K562 (cell line): ENCODE measurements at regions not wholly inside any gene's neighbourhood (a gene's known extent, or its start where the extent isn't known, plus 50 kb on each side); places are given as distances from the start of the nearest gene placed in this dataset.

Experiments
- ATAC-seq: fragments of 200-7000 bp; cut with Tn5 transposase; 3 replicates; pipeline ENCODE4 v1.9.1; 2020; ENCODE audit warnings: moderate library complexity
- BruUV-seq: library from RNA; stranded (reverse); fragments of 400-500 nt; replicated peaks from 2 replicates; lab custom pipeline; 2021; lab: Mats Ljungman, UMichigan
- CTCF ChIA-PET: fragments of 300-600 bp; formaldehyde crosslinking; extraction: SDS; loops from one replicate; lab custom pipeline; 2021; ENCODE audit warnings: low intra/inter-chr PET ratio; lab: Yijun Ruan, JAX
- POLR2A ChIA-PET: fragments of 300-600, 350-650 bp; sonication (Branson Sonifier 250); formaldehyde crosslinking; extraction: SDS; loops from one replicate; lab custom pipeline; 2021; ENCODE audit warnings: antibody characterized with exemption, inconsistent platforms; lab: Yijun Ruan, JAX
- DNase-seq, 4 experiments: peaks; one replicate each; pipeline versions ENCODE4 v3.0.0 to v3.0.0-alpha.2; 2011 to 2018; ENCODE audit warnings: low spot score in 3 of 4, mixed read lengths in 3 of 4; ENCODE audit errors: extremely low read depth in 1 of 4
- FAIRE-seq: peaks from 2 replicates; lab custom pipeline; 2011; peaks lifted over from hg19 to GRCh38; lab: Jason Lieb, UNC
- H2AFZ ChIP-seq: 2 replicates; pipeline ENCODE4 v1.6.0; 2011; ENCODE audit warnings: low read depth, low read length, control low read depth, inconsistent platforms
- H3K27ac ChIP-seq: fragments of 200-600 bp; 3 replicates; pipeline ENCODE4 v1.8.0; 2011; ENCODE audit warnings: low read depth, mild to moderate bottlenecking, control low read depth, inconsistent platforms, low read length, moderate library complexity, mixed read lengths; ENCODE audit errors: extremely low read depth
- H3K27me3 ChIP-seq, 2 experiments: fragments of 300-600 bp in 1 of 2; 2 replicates in 1 of 2; 3 replicates in 1 of 2; pipeline versions ENCODE4 v1.6.0 to v1.8.0; 2011; ENCODE audit warnings: inconsistent platforms in 2 of 2, low read length in 2 of 2, mild to moderate bottlenecking in 1 of 2, mixed read lengths in 1 of 2, moderate library complexity in 1 of 2; ENCODE audit not compliant: control insufficient read depth in 2 of 2, insufficient read depth in 2 of 2
- H3K36me3 ChIP-seq: fragments of 300-600 bp; 3 replicates; pipeline ENCODE4 v1.8.0; 2011; ENCODE audit warnings: mild to moderate bottlenecking, low read length, inconsistent platforms; ENCODE audit not compliant: control insufficient read depth, insufficient read depth
- H3K4me1 ChIP-seq, 2 experiments: fragments of 200-600 bp in 1 of 2; replicated peaks in 1 of 2; 2 replicates in 1 of 2; 3 replicates in 1 of 2; pipeline versions ENCODE4 v1.5.1 to v1.8.0; 2011; ENCODE audit warnings: inconsistent platforms in 2 of 2, low read length in 2 of 2, mild to moderate bottlenecking in 1 of 2, mixed read lengths in 1 of 2, moderate library complexity in 1 of 2; ENCODE audit not compliant: control insufficient read depth in 2 of 2, insufficient read depth in 2 of 2
- H3K4me2 ChIP-seq: 2 replicates; pipeline ENCODE4 v1.6.1; 2011; ENCODE audit warnings: low read length, control low read depth, inconsistent platforms, mixed read lengths; ENCODE audit not compliant: insufficient read depth
- H3K4me3 ChIP-seq: fragments of 200-600 bp; sonication (generic), shearing (Covaris generic); 2 replicates; pipeline ENCODE4 v1.5.1; 2016; ENCODE audit warnings: control low read depth, inconsistent platforms
- H3K79me2 ChIP-seq: fragments of 200-600 bp; 3 replicates; pipeline ENCODE4 v1.8.0; 2011; ENCODE audit warnings: low read length, inconsistent platforms; ENCODE audit not compliant: control insufficient read depth, insufficient read depth
- H3K9ac ChIP-seq, 2 experiments: 2 replicates each; pipeline versions ENCODE4 v1.6.0 to v1.6.1; 2011; ENCODE audit warnings: low read depth in 2 of 2, low read length in 2 of 2, control low read depth in 1 of 2, inconsistent platforms in 1 of 2, mild to moderate bottlenecking in 1 of 2, mixed read lengths in 1 of 2; ENCODE audit not compliant: insufficient read depth in 1 of 2
- H3K9me1 ChIP-seq: one replicate; pipeline ENCODE4 v1.6.0; 2011; ENCODE audit warnings: inconsistent platforms, mild to moderate bottlenecking, low read length, moderate library complexity; ENCODE audit not compliant: control insufficient read depth, insufficient read depth
- H3K9me3 ChIP-seq: replicated peaks from 2 replicates; pipeline ENCODE4 v1.5.1; 2011; ENCODE audit warnings: low read depth, low read length, inconsistent platforms; ENCODE audit not compliant: control insufficient read depth, insufficient read depth
- H4K20me1 ChIP-seq: replicated peaks from 2 replicates; pipeline ENCODE4 v1.6.1; 2011; ENCODE audit warnings: low read length, inconsistent platforms, mixed read lengths; ENCODE audit not compliant: control insufficient read depth, insufficient read depth
- NR4A1 ChIP-seq, 2 experiments: fragments of 250-450 bp in 1 of 2; fragments of 450-650 bp in 1 of 2; sonication (Bioruptor Pico) in 1 of 2; IDR thresholded peaks; 2 replicates each; pipeline versions ENCODE4 v1.4.0 to v1.6.1; 2016 to 2020; ENCODE audit warnings: mild to moderate bottlenecking in 2 of 2, missing compliant biosample characterization in 1 of 2, missing genetic modification characterization in 1 of 2, moderate library complexity in 1 of 2
- RBM22 ChIP-seq: fragments of 200-400 bp; formaldehyde crosslinking; IDR thresholded peaks from 2 replicates; pipeline ENCODE4 v1.6.1; 2018; ENCODE audit warnings: low read length, low read depth; ENCODE audit not compliant: poor library complexity, severe bottlenecking
- WHSC1 ChIP-seq: IDR thresholded peaks from one replicate; pipeline ENCODE4 v1.6.1; 2012; ENCODE audit warnings: low read length, control low read depth, inconsistent platforms
- WGBS: fragments of 100-300 bp; shearing (Covaris generic); methylation state at CpG from one replicate; pipeline ENCODE4 v1.1.6; 2016; ENCODE audit warnings: low coverage, mixed read lengths; ENCODE audit not compliant: insufficient coverage; ENCODE audit errors: missing lambda C conversion rate; 5-methylcytosine and 5-hydroxymethylcytosine counted together
- in situ Hi-C: fragments of 300-500 bp; cut with MboI; formaldehyde crosslinking; loops from 4 replicates; pipeline ENCODE4 v1.15.0; 2018; ENCODE audit warnings: inconsistent platforms, mixed read lengths
- intact Hi-C: fragments of 100-400 bp; cut with micrococcal nuclease; formaldehyde crosslinking; loops from 2 replicates; pipeline ENCODE4 v1.14.2; 2022

GRCh38 chr12:124481772-124482566, 85.4 kb downstream of the NCOR2 start:
- Histone ChIP-seq H3K36me3 (peaks cover 58% of the 10 kb centered on the region; the same call in 2 of the 3 replicates), H3K9ac (0 out of 4 replicates have a peak overlapping the region, but pooled peaks of 1 of the 2 experiments have one; percentile 20), H4K20me1 (peaks cover 7% of the 10 kb centered on the region; the same call in 1 of the 2 replicates), H3K9me1 (peaks cover 3% of the 10 kb centered on the region), H3K27ac (no peak overlapping the region), H3K4me3 (no peak overlapping the region), H3K9me3 (no peaks in the 10 kb centered on the region), H3K4me2 (no peak overlapping the region), H3K27me3 (no peaks in the 10 kb centered on the region)
- in situ Hi-C loops (no loop called here), intact Hi-C loops (no loop called here)
- ATAC-seq: no peak
- no peak for FAIRE-seq
- POLR2A ChIA-PET: interaction anchor here (0.6 kb wide), 1 partner anchor 8 kb away, joined by 4 read pairs; no protein-coding TSS in a partner anchor
- CTCF ChIA-PET: no interaction called here
- WGBS: 92% methylated on average over 15 of the region's 19 CpGs
- TF ChIP-seq NR4A1 (CRISPR knock-in tag; IDR thresholded peaks at IDR 0.05) (no peak), NR4A1 (tag; IDR thresholded peaks at IDR 0.05) (no peak)
- TF ChIP-seq, all 486 proteins: peak for 0
- no TSS peak for BruUV-seq
- no peak overlapping the region for H2AFZ ChIP-seq
- no peak for DNase-seq
- peaks cover 4 to 69% of the 10 kb centered on the region in 2 experiments for H3K4me1 ChIP-seq
- H3K79me2 ChIP-seq: peaks cover 9% of the 10 kb centered on the region; the same call in 2 of the 3 replicates

- Histone ChIP-seq H2AFZ (no peak overlapping the region), H3K9me1 (peaks cover 3% of the 10 kb centered on the region), H3K4me1 (peaks cover 0 to 63% of the 10 kb centered on the region in 2 experiments; a peak in 3 of 5 replicates), H3K27me3 (no peaks in the 10 kb centered on the region), H3K9me3 (no peaks in the 10 kb centered on the region), H3K4me2 (no peak overlapping the region), H3K79me2 (peaks cover 8% of the 10 kb centered on the region; the same call in 1 of the 3 replicates), H3K36me3 (peaks cover 63% of the 10 kb centered on the region; the same call in 2 of the 3 replicates), H4K20me1 (0 out of 2 replicates have a peak, but pooled peaks cover 6% of the 10 kb centered on the region), H3K9ac (peak overlapping the region in 1 of 2 experiments; percentile 37; a peak in 1 of 4 replicates), H3K4me3 (no peak overlapping the region), H3K27ac (no peak overlapping the region)
- ATAC-seq (no peak), DNase-seq (no peak), FAIRE-seq (no peak)
- 88% methylated on average over 8 of the region's 17 CpGs for whole genome bisulfite sequencing
- TF ChIP-seq WHSC1 (no peak), RBM22 (peak; percentile 59)
- intact Hi-C loops (no loop called here), in situ Hi-C loops (no loop called here)
- BruUV-seq: no TSS peak
- CTCF ChIA-PET: no interaction called here
- POLR2A ChIA-PET: interaction anchor here (0.6 kb wide), 1 partner anchor 9 kb away, joined by 4 read pairs; no protein-coding TSS in a partner anchor
Measured at GRCh38 chr12:124481257-124481750, 86.1 kb downstream of the NCOR2 start.
